GM23338 (cell line): ENCODE measurements at regions not wholly inside any gene's neighbourhood (a gene's known extent, or its start where the extent isn't known, plus 50 kb on each side); places are given as distances from the start of the nearest gene placed in this dataset.

Experiments
- ATAC-seq: fragments of 200-7000 bp; cut with Tn5 transposase; 3 replicates; pipeline ENCODE4 v1.9.1; 2020
- DNase-seq: peaks from one replicate; pipeline ENCODE4 v3.0.0-alpha.2; 2015; ENCODE audit warnings: low spot score
- H2AFZ ChIP-seq: fragments of 200-600 bp; sonication (generic); 2 replicates; pipeline ENCODE4 v1.8.0; 2016; ENCODE audit warnings: antibody characterized with exemption, mild to moderate bottlenecking, moderate library complexity
- H3F3A ChIP-seq: fragments of 200-600 bp; sonication (generic); replicated peaks from 2 replicates; pipeline ENCODE4 v1.8.0; 2017; ENCODE audit warnings: antibody characterized with exemption, mixed run types, low read depth
- H3K27ac ChIP-seq: fragments of 200-600 bp; sonication (generic); 2 replicates; pipeline ENCODE4 v1.6.1; 2016; ENCODE audit warnings: low read depth
- H3K27me3 ChIP-seq: fragments of 200-600 bp; sonication (generic); 2 replicates; pipeline ENCODE4 v1.8.0; 2016; ENCODE audit warnings: mild to moderate bottlenecking, mixed run types, moderate library complexity; ENCODE audit not compliant: insufficient read depth
- H3K36me3 ChIP-seq: fragments of 200-600 bp; sonication (generic); 2 replicates; pipeline ENCODE4 v1.8.0; 2016; ENCODE audit warnings: mild to moderate bottlenecking; ENCODE audit not compliant: insufficient read depth
- H3K4me1 ChIP-seq: fragments of 200-600 bp; sonication (generic); 2 replicates; pipeline ENCODE4 v1.8.0; 2016; ENCODE audit warnings: mild to moderate bottlenecking, moderate library complexity; ENCODE audit not compliant: insufficient read depth
- H3K4me2 ChIP-seq: fragments of 200-600 bp; sonication (generic); 2 replicates; pipeline ENCODE4 v1.7.1; 2017; ENCODE audit warnings: mixed run types
- H3K4me3 ChIP-seq: fragments of 200-600 bp; sonication (generic); 2 replicates; pipeline ENCODE4 v1.6.1; 2016; ENCODE audit warnings: mixed run types
- H3K79me2 ChIP-seq: fragments of 200-600 bp; sonication (generic); replicated peaks from 2 replicates; pipeline ENCODE4 v1.8.0; 2017; ENCODE audit warnings: mild to moderate bottlenecking; ENCODE audit not compliant: insufficient read depth
- H3K9me2 ChIP-seq: fragments of 200-600 bp; sonication (generic); 2 replicates; pipeline ENCODE4 v1.8.0; 2017; ENCODE audit not compliant: insufficient read depth
- H4K20me1 ChIP-seq: fragments of 200-600 bp; sonication (generic); replicated peaks from 2 replicates; pipeline ENCODE4 v1.8.0; 2017; ENCODE audit warnings: mild to moderate bottlenecking; ENCODE audit not compliant: insufficient read depth
- H3K27ac Mint-ChIP-seq: 2 replicates; pipeline ENCODE4 v1.8.0; 2020; ENCODE audit warnings: inconsistent platforms, mild to moderate bottlenecking, moderate library complexity, mixed read lengths
- H3K27me3 Mint-ChIP-seq: 3 replicates; pipeline ENCODE4 v1.8.0; 2022; ENCODE audit warnings: low read depth, mild to moderate bottlenecking, moderate library complexity, mixed read lengths, inconsistent platforms; ENCODE audit not compliant: insufficient read depth, poor library complexity
- H3K36me3 Mint-ChIP-seq: 3 replicates; pipeline ENCODE4 v1.8.0; 2021; ENCODE audit warnings: low read depth, mild to moderate bottlenecking, inconsistent platforms, moderate library complexity, mixed read lengths
- H3K4me1 Mint-ChIP-seq: 3 replicates; pipeline ENCODE4 v1.8.0; 2020; ENCODE audit warnings: mild to moderate bottlenecking, inconsistent platforms, mixed read lengths
- H3K4me3 Mint-ChIP-seq: 3 replicates; pipeline ENCODE4 v1.8.0; 2021; ENCODE audit warnings: moderate library complexity, mild to moderate bottlenecking, inconsistent platforms, mixed read lengths
- H3K9me3 Mint-ChIP-seq: 3 replicates; pipeline ENCODE4 v1.8.0; 2020; ENCODE audit warnings: moderate library complexity, mild to moderate bottlenecking, inconsistent platforms, mixed read lengths
- EZH2phosphoT487 ChIP-seq: fragments of 200-600 bp; sonication (generic); IDR thresholded peaks from one replicate; pipeline ENCODE4 v1.8.1; 2018; ENCODE audit warnings: antibody characterized with exemption; ENCODE audit not compliant: unreplicated experiment
- JUNB ChIP-seq: IDR thresholded peaks from one replicate; pipeline ENCODE4 v1.6.1; 2016; ENCODE audit warnings: antibody characterized with exemption; ENCODE audit not compliant: unreplicated experiment
- NANOG ChIP-seq: IDR thresholded peaks from 2 replicates; pipeline ENCODE4 v1.6.1; 2016; ENCODE audit warnings: antibody characterized with exemption, borderline replicate concordance
- POLR2AphosphoS5 ChIP-seq: IDR thresholded peaks from 2 replicates; pipeline ENCODE4 v1.6.1; 2016; ENCODE audit warnings: antibody characterized with exemption, low read depth
- REST ChIP-seq: IDR thresholded peaks from one replicate; pipeline ENCODE4 v1.6.1; 2018; ENCODE audit warnings: antibody characterized with exemption; ENCODE audit not compliant: unreplicated experiment
- STAT1 ChIP-seq: IDR thresholded peaks from one replicate; pipeline ENCODE4 v1.6.1; 2016; ENCODE audit warnings: antibody characterized with exemption; ENCODE audit not compliant: unreplicated experiment
- ZNF114 ChIP-seq: fragments of 250-450 bp; sonication (Bioruptor Pico); IDR thresholded peaks from 2 replicates; pipeline ENCODE4 v1.5.0; 2020; ENCODE audit warnings: mild to moderate bottlenecking, moderate library complexity
- ZNF331 ChIP-seq: fragments of 250-450 bp; sonication (Bioruptor Pico); IDR thresholded peaks from 2 replicates; pipeline ENCODE4 v1.5.0; 2020; ENCODE audit warnings: low read depth, mild to moderate bottlenecking, moderate library complexity
- TF ChIP-seq, protein P1 (sequence below), 2 experiments: fragments of 200-600 bp in 1 of 2; sonication (generic) in 1 of 2; conservative IDR thresholded peaks; 2 replicates each; pipeline versions ENCODE4 v1.5.1 to v1.6.1; 2016 to 2017; ENCODE audit warnings: antibody characterized with exemption in 2 of 2, low read depth in 2 of 2, mild to moderate bottlenecking in 2 of 2, moderate library complexity in 1 of 2
- TF ChIP-seq, protein P2 (sequence below): IDR thresholded peaks from 2 replicates; pipeline ENCODE4 v1.6.1; 2016; ENCODE audit warnings: antibody characterized with exemption

- TF ChIP-seq REST: no peak
- no peak for TF ChIP-seq NANOG
- TF ChIP-seq, protein P1, sequence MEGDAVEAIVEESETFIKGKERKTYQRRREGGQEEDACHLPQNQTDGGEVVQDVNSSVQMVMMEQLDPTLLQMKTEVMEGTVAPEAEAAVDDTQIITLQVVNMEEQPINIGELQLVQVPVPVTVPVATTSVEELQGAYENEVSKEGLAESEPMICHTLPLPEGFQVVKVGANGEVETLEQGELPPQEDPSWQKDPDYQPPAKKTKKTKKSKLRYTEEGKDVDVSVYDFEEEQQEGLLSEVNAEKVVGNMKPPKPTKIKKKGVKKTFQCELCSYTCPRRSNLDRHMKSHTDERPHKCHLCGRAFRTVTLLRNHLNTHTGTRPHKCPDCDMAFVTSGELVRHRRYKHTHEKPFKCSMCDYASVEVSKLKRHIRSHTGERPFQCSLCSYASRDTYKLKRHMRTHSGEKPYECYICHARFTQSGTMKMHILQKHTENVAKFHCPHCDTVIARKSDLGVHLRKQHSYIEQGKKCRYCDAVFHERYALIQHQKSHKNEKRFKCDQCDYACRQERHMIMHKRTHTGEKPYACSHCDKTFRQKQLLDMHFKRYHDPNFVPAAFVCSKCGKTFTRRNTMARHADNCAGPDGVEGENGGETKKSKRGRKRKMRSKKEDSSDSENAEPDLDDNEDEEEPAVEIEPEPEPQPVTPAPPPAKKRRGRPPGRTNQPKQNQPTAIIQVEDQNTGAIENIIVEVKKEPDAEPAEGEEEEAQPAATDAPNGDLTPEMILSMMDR (conservative IDR thresholded peaks at IDR 0.05; ENCODE audit: low read depth in 2 of 2): no peak
- TF ChIP-seq ZNF331 (CRISPR knock-in tag): no peak
- TF ChIP-seq, protein P2, sequence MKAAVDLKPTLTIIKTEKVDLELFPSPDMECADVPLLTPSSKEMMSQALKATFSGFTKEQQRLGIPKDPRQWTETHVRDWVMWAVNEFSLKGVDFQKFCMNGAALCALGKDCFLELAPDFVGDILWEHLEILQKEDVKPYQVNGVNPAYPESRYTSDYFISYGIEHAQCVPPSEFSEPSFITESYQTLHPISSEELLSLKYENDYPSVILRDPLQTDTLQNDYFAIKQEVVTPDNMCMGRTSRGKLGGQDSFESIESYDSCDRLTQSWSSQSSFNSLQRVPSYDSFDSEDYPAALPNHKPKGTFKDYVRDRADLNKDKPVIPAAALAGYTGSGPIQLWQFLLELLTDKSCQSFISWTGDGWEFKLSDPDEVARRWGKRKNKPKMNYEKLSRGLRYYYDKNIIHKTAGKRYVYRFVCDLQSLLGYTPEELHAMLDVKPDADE: no peak
- TF ChIP-seq ZNF114: no peak
Observed at GRCh38 chr16:56101480-56101879, 89.8 kb upstream of the GNAO1 start (continued).

DNA sequence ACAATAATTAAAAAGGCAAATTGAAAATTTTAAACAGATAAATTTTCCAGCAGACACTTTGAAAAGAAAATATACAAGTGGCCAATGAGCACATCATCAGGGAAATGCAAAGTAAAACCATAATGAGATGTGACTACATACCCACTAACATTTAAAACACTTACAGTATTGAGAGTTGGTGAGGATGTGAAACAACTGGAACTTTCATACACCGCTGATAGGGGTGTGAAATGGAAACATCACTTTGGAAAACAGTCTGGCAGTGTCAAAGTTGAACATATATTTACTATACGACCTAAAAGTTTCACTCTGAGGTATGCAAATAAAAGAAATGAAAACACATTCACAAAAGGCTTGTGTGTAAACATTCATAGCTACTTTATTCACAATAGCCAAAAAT lies 94.0 kb upstream of the GNAO1 start:
- Histone ChIP-seq H3K79me2 (no peaks in the 10 kb centered on the region), H3K4me3 (no peak overlapping the region), H3K9me2 (no peaks in the 10 kb centered on the region; the same call in 1 of the 2 replicates), H3F3A (no peaks in the 10 kb centered on the region), H2AFZ (no peak overlapping the region), H3K4me2 (no peak overlapping the region), H3K36me3 (no peaks in the 10 kb centered on the region), H4K20me1 (no peaks in the 10 kb centered on the region), H3K27ac (no peak overlapping the region), H3K27me3 (no peaks in the 10 kb centered on the region), H3K4me1 (peaks cover 1% of the 10 kb centered on the region; the same call in 1 of the 2 replicates)
- H3K4me3 Mint-ChIP-seq: no peak overlapping the region
- H3K9me3 Mint-ChIP-seq: no peaks in the 10 kb centered on the region
- peaks cover 5% of the 10 kb centered on the region for H3K27me3 Mint-ChIP-seq
- peaks cover 11% of the 10 kb centered on the region; the same call in 2 of the 3 replicates for H3K4me1 Mint-ChIP-seq
- ATAC-seq: no peak
- TF ChIP-seq REST (no peak), STAT1 (no peak), JUNB (no peak), EZH2phosphoT487 (no peak), NANOG (no peak), ZNF331 (CRISPR knock-in tag) (no peak), ZNF114 (no peak), POLR2AphosphoS5 (no peak)
- TF ChIP-seq, protein P1 (conservative IDR thresholded peaks at IDR 0.05; ENCODE audit: low read depth in 2 of 2): no peak
- DNase-seq: no peak
- H3K36me3 Mint-ChIP-seq: no peaks in the 10 kb centered on the region
- no peak overlapping the region for H3K27ac Mint-ChIP-seq
